NCI-H146 treated with DMSO at 0.1 percent for 48 hours (cell line): ENCODE measurements at regions not wholly inside any gene's neighbourhood (a gene's known extent, or its start where the extent isn't known, plus 50 kb on each side); places are given as distances from the start of the nearest gene placed in this dataset.
A peak's percentile ranks its signal among the peaks of the same experiment; 100 is the strongest.
"Not testable (repeated sequence)": the region's sequence is repeated elsewhere in the genome, so short reads cannot be mapped to it uniquely, and the experiment has no call there.

Experiments used
- DNase-seq: peaks from one replicate; lab custom pipeline; 2025; ENCODE audit not compliant: unreplicated experiment; lab: John Stamatoyannopoulos, UW

DNA sequence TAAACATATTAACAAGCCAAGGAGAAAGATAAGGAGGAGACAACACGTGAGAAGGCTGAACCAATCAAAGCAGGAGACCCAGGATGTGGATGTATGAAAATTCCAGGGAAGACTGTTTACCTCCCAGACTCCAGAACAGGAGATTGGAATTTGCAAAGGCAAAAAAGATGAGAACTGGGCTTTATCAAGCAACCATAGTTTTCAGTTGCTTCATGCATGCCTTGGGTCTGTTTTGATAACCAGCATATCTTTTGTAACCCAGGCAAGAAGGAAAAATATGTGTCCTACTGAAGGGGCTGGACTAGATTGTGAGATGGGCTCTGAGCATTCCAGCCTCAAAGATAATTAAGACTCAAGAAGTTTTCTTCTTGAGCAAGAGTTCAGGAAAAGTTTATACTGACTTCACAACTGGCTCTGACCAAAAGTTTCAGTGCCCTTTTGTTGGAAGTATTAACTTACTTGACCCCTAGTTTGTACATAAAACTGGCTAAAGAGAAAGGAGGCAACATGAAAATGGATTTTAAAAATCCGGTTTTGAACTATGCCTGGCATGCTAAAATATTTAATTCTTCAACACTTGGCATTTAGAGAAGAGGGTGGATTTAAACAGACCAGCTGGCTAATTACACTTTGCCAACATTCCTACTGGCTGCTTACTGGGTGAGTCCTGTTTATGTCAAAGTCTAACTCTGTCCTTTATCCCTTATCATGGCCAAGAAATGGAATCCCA, 79.3 kb upstream of the CD28 start:
- no peak for DNase-seq

- no peak for DNase-seq
Observed at GRCh38 chr2:203629699-203630098, 76.7 kb upstream of the CD28 start.

DNA sequence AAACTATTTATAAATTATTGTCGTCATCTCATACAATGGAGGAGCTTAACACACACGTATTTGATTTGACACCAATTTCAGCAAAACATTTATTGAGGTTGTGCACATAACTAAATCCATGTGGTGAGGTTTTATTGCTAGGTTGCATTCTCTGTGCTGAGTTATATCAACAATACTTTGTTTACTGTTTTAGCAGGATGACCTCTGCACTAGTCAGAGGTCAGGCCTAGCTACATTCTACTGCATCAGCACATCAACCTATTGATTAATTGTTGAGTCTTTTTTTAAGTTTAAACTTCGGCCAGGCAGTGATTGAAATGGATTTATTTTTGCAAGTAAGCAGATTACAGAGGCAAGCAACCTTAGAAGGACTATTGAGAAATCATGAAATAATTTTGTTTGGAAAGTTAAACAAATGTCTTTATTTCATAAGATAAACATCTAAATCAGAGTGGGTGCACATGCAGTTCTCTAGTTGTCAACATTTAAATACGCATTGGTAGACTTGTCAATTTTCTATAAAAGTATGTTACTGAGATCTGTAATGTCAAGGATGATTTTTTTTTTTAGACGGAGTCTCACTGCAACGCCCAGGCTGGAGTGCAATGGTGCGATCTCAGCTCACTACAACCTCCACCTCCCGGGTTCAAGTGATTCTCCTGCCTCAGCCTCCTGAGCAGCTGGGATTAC, 75.2 kb upstream of the CD28 start:
- no peak for DNase-seq

DNA sequence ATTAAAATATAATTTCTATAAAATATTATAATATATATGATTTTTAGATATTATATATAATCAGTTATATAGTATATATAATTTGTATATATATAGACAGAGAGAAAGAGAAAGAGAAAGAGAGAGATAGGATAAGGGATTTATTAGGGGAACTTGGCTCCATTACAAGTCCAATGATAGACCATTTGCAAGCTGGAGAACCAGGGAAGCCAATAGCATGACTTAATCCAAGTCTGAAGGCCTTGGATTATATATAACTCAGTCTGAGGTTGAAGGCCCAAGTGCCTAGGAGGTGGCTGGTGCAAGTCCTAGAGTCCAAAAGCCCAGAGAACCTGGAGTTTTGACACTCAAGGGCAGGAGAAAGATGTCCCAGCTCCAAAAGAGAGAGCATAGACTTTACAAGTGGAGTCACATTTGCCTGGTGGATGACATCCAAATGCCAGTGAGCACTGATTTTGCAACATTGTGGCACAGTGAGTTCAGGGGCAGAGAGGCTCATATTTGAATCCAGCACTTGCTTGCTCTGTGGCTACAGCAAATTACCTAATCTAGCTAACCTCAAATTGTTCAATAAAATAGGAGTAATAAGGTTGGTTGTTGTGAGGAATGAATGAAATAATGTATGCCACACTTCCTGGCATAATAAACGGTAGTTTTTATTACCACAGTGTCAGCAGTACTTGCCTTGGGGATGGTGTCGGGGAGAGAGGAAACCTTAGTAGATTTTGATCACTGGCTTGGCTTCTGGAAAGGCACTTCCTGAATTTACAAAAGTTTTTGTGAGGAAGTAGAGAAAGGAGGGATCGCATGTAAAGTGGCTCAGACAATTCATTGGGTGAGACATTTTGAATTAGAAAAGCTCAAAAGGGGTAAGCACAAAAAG, 69.6 kb upstream of the CD28 start:
- DNase-seq = no peak

- no peak for DNase-seq
Observed at GRCh38 chr2:203637471-203638167, 68.8 kb upstream of the CD28 start.

DNA sequence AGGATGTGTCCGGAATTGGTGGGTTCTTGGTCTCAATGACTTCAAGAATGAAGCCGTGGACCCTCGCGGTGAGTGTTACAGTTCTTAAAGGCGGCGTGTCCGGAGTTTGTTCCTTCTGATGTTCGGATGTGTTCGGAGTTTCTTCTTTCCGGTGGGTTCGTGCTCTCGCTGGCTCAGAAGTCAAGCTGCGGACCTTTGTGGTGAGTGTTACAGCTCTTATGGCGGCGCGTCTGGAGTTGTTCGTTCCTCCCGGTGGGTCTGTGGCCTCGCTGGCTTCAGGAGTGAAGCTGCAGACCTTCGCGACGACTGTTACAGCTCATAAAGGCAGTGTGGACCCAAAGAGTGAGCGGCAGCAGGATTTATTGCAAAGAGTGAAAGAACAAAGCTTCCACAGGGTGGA, 64.6 kb upstream of the CD28 start:
- not testable (repeated sequence) for DNase-seq

- not testable (repeated sequence) for DNase-seq
Observed at GRCh38 chr2:203642841-203643240, 63.6 kb upstream of the CD28 start.

- no peak for DNase-seq
Observed at GRCh38 chr2:203645831-203646230, 60.6 kb upstream of the CD28 start.

DNA sequence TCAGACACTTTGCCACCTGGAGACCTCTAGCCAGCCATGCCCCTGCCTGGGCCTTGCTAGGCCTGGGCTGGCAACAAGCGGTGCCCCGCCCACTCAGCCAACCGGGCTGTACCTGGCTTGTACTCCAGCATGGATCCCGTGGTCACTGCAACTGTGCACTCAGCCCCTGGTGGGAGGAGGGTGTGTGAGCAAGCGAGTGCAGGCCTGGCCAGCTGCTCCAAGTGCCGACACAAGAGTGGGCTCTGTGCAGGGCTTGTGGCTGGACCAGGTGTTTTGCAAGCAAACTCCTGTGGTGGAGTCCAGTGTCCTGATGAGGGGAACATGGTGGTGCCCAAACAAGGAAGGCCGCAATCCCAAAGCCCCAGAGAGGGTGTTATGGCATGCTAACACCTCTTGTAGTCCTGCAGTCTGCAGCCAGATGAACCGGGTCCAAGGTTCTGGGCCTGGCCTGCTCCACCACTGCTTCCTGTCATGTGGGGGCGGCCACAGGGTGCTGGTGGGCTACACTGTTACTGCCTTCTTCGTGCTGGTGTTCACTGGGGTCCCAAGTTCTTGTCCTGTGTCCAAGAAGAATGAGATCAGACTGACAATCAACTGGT, 60.1 kb upstream of the CD28 start:
- no peak for DNase-seq

GRCh38 chr2:203646961-203647360, 59.5 kb upstream of the CD28 start:
- DNase-seq = no peak

- no peak for DNase-seq
Observed at GRCh38 chr2:203647579-203647978, 58.9 kb upstream of the CD28 start.

DNA sequence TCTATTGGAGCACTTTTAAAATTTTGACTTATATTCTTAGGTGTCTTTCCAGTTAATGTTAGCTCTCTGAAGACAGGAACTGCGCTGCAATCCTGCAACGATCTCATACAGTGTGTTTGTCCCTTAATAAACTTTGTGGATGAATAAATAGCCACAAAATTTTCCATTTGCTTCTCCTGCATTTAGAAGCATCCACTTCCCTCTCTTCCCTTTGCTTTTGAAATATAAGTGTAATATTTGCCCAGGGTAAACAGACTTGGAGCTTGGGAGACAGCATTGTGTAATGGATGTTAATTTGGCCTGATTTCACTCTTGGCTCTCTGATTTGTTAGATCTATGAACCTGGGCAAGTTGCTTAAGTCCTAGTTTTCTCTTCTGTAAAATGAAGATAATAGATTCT, 58.2 kb upstream of the CD28 start:
- DNase-seq = peak; percentile 11

GRCh38 chr2:203649176-203649814, 57.1 kb upstream of the CD28 start:
- no peak for DNase-seq

GRCh38 chr2:203650860-203651613, 55.4 kb upstream of the CD28 start:
- DNase-seq = peak; percentile 38

DNA sequence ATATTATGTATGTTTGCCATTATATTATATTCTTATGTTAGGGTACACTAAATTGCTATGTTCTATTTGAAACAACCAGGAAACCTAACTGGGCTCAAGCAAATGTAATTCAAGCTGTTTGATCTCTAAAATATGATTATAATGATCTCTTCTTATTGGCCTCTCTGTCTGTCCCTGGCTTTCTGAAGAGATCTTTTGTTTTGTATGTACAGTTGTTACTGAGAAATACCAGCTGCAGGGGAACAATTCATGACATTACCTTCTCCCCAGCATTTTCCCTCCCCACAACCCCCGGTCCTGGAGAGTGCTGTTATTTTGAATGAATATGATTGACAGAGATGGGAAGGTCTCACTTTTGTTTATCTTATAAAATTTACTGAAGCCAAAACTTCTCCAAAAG, 54.8 kb upstream of the CD28 start:
- DNase-seq = no peak

DNA sequence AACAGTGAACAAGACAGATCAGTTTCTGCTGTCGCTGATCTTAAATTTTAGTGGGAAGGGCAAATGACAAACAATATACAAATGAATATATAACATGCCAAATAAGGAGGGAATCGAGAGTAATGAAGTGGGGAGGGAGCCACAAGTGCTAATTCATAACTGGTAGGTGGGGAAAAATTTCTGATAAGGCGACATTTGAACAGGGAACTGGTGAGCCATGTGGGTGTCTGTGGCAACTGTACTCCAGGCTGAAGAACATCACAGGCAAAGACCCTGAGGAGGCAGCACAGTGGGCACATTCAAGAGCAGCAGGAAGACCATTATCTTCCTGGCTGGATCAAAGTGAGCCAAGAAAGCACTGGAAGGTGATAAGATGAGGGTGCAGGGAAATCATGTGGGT, 51.6 kb upstream of the CD28 start:
- no peak for DNase-seq

DNA sequence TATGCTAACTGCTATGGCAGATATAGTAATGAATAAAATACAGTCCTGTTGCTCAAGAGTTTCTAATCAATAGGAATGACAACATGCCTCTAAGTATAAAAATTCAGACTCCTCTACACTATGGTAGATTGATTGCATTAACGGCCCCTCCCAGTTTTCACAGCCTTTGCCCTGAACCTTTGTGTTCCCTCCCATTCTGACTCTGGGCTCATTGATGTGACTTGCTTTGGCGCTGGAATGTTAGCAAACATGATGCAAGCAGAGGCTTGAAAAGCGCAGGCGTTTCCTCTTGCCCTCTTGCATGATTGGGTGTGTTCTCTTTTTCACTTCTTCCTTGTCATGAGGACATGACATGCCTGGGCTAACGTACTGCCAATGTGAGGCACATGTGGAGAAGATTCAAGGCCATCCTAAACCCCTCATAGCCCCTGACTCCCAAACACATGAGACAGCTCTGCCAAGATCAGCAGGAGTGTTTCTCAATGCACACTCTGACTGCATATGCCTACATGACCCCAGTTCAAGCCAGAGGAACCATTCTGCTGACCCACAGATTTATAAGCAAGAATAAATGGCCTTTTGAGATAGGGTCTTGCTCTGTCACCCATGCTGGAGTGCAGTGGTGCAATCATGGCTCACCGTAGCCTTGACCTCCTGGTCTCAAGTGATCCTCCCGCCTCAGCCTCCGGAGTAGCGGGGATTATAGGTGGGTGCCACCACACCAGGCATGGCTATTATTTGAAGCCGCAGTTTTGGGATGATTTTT, 49.7 kb upstream of the CD28 start:
- DNase-seq = no peak
